ENCODE measurements at regions not wholly inside any gene's neighbourhood (a gene's known extent, or its start where the extent isn't known, plus 50 kb on each side); places are given as distances from the start of the nearest gene placed in this dataset.
A peak's percentile ranks its signal among the peaks of the same experiment; 100 is the strongest.

DNA sequence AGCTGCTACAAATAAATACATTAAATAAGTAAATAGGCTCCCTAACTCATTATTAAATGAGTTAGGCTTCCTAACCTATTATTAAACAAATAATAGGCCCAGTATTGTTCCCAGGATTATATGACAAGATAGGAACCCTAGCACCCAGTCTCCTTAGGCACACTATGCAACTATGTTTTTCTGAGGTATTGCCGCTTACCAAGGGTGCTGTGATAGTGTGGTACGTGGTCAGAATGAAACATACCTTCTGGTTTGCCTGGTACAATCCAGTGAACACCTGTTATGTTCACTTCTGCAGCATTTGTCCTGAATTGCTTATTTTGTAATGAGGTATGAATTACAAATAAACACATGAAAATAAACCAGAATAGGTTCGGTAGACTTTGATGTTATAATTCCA is 375.6 kb upstream of the GBE1 start:
- H3K4me3 ChIP-seq (ENCODE audit: low read depth, low read length) = no peak overlapping the region
- DNase-seq (ENCODE audit: low read depth, low spot score) = no peak
- no peak for TF ChIP-seq CTCF (IDR thresholded peaks at IDR 0.05; ENCODE audit: low read depth, low read length)
- in situ Hi-C loops (cut with HindIII; ENCODE audit: low sequenced_read_pairs) = no loop called here

DNA sequence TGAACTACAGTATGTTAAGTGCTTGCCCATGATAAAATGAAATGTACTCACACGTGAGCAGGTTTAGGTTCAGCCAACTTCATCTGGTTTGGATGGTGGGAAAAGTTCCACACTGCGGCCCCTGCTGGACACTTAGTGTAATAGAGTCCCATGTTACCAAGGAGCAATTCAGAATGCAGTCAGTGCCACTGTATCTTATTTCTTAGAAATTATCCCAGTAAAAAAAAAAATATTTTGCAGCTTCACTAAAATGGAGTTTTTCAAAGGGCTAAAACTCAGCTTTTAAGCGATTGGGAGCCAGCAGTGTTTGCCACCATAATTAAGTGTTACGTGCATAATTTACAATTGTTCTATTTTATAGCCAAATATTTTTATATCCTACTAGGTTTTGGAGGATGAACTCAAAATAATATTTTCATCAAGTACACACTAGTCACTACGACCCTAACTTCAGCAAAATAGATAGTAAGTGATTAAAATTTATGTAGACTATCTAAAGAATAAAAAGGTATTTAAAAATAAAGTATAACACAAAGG is 371.7 kb upstream of the GBE1 start:
- peak; percentile 68 for DNase-seq (ENCODE audit: low read depth, low spot score)
- peak; percentile 89 for TF ChIP-seq CTCF (IDR thresholded peaks at IDR 0.05; ENCODE audit: low read depth, low read length)
- no peak overlapping the region for H3K4me3 ChIP-seq (ENCODE audit: low read depth, low read length)
- in situ Hi-C loops (cut with HindIII; ENCODE audit: low sequenced_read_pairs) = no loop called here

DNA sequence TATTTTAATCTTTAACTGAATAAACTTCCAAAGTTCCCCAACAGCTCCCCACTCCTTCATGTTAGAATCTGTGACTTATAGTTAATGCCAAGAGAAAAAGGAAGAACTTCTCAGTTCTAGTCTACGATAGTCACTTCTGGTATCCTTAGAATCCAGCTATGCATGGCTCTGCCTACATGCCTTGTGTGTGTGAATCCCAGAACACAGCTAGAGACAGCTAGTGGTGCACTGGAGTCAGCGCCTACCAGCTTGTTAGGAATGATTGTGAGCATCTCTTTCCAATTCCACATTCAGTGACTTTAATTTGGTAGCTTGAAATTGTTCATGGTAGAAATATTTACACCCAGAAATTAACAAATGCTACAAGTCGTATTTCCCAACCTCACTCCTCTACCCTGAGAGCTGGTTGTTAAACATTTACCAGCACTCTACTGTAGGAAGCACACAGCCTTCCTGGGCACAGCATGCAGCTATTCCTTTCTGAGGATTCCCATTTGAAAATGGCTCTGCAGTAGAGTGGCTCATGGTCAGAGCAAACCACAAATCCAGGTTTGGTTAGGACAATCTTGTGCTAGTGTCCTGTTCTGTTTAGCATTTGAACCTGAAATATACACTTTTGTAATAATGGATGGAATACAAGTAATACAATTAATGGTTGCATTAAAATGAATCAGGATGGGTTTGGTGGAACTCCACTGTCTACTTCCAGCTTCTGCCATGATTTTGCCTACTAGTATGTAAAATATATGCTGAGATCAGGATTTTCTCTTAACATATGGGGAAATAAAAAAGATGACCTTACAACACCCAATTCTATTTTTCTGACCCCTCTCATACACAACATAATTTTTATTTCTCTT is 371.0 kb upstream of the GBE1 start:
- no peak for TF ChIP-seq CTCF (IDR thresholded peaks at IDR 0.05; ENCODE audit: low read depth, low read length)
- no peak for DNase-seq (ENCODE audit: low read depth, low spot score)
- no peak overlapping the region for H3K4me3 ChIP-seq (ENCODE audit: low read depth, low read length)
- in situ Hi-C loops (cut with HindIII; ENCODE audit: low sequenced_read_pairs) = no loop called here

- no peak overlapping the region for H3K4me3 ChIP-seq (ENCODE audit: low read depth, low read length)
- DNase-seq (ENCODE audit: low read depth, low spot score) = no peak
- in situ Hi-C loops (cut with HindIII; ENCODE audit: low sequenced_read_pairs) = no loop called here
- no peak for TF ChIP-seq CTCF (IDR thresholded peaks at IDR 0.05; ENCODE audit: low read depth, low read length)
These were observed 368.6 kb upstream of the GBE1 start for GRCh38 chr3:82130046-82130445.

DNA sequence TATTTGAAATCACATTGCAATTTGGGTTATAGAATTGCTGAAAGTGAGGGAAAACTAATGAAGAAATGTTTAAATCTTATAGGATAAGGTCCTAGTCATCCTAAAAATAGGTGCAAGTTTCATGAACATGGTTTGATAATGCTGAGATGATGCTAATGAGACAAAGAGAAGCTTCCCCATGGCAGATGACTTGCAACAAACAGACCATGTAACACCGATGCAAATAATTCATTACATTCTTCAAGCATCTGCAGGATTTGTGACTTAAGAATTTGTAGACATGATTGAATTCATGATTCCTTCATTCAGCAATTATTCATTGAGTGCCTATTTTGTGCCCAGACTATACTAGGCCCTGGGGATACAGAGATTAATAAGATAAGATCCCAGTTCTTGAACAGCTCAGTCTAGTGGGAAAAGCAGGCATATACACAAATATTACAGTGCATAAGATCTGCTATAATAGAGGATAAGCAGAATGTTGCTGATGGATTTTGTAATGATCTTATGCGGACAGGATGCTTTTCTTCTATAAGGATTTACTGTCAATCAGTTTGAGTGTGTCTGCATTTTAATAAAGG is 367.9 kb upstream of the GBE1 start:
- TF ChIP-seq CTCF (IDR thresholded peaks at IDR 0.05; ENCODE audit: low read depth, low read length) = no peak
- H3K4me3 ChIP-seq (ENCODE audit: low read depth, low read length) = no peak overlapping the region
- no peak for DNase-seq (ENCODE audit: low read depth, low spot score)
- in situ Hi-C loops (cut with HindIII; ENCODE audit: low sequenced_read_pairs) = no loop called here

GRCh38 chr3:82128271-82128670 is 366.8 kb upstream of the GBE1 start:
- TF ChIP-seq CTCF (IDR thresholded peaks at IDR 0.05; ENCODE audit: low read depth, low read length) = no peak
- H3K4me3 ChIP-seq (ENCODE audit: low read depth, low read length) = no peak overlapping the region
- in situ Hi-C loops (cut with HindIII; ENCODE audit: low sequenced_read_pairs) = no loop called here
- DNase-seq (ENCODE audit: low read depth, low spot score) = no peak

All from astrocyte of the spinal cord (primary cell).